HG02623 (cell line): ENCODE measurements at regions not wholly inside any gene's neighbourhood (a gene's known extent, or its start where the extent isn't known, plus 50 kb on each side); places are given as distances from the start of the nearest gene placed in this dataset.

ENCODE experiments used
- ATAC-seq: cut with Tn5 transposase; IDR thresholded peaks from one replicate; pipeline ENCODE4 v1.9.1; 2021; ENCODE audit warnings: moderate library complexity; ENCODE audit not compliant: unreplicated experiment

GRCh38 chr16:9503251-9503984 is 412.0 kb downstream of the HAPSTR1 start:
- no peak for ATAC-seq

DNA sequence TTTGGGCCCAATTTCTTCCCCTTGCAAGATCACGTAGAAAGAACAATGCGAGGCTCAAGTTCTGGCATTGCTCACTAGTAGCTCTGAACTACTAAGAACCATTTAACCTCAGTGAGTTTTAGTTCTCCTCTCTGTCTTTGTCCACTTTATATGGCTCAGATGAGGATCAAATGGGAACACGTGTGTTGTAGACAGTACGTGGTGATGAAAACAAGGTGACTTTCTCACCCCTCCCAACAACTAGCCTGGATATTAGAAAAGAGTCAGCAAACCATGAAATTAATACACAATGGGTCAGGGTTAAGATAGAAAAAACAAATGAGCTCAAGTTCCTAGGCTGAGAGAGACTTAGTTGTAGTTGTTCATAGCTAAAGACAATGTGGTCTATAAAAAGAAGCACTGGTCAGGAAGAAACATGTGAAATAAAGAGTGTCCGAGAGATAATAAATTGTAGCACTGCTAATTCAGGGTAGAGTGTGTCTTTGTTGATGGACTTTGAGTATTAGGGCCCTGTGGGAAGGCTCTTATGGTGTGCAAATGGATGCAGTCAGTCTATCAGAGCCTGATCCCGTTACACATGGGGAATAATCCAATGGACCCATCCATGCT is 417.0 kb downstream of the HAPSTR1 start:
- no peak for ATAC-seq

DNA sequence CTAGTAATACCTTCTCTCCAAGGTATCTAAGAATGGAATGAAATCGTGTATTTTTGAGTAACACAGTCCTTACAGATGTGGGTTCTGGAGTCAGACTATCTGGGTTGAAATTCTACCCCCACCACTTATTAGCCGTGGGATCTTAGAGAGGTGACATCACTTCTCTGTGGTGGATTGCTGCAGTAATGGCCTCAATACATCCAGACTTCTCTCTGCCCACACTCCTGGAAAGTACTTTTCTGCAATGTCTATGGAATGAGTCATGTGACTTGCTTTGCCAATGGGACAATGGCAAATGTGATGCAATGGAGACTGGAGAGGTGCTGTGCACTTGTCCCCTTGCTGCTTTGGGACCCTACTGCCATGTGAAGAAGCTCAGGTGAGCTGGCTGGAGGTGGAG is 418.2 kb downstream of the HAPSTR1 start:
- no peak for ATAC-seq

GRCh38 chr16:9511389-9511788 is 419.9 kb downstream of the HAPSTR1 start:
- no peak for ATAC-seq

GRCh38 chr16:9516444-9516843 is 425.0 kb downstream of the HAPSTR1 start:
- ATAC-seq, result no peak

DNA sequence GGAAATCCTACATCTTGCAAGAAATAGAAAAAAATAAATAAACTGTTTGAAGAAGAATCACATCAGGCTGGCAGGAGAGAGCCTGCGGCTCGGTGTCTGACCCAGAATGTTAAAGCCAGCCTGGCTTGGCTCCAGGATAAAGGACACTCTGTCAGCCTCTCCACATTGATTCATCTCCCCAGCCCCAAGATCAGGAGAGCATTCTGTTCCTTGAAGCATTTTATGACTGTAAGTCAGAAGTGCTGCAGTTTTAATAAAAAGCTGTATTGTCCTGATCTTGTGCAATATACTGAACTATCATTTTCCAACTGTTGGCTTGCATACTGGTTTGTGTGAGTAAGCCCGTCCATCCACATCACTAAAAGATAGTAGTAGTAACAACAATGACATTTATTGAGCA is 426.6 kb downstream of the HAPSTR1 start:
- no peak for ATAC-seq

DNA sequence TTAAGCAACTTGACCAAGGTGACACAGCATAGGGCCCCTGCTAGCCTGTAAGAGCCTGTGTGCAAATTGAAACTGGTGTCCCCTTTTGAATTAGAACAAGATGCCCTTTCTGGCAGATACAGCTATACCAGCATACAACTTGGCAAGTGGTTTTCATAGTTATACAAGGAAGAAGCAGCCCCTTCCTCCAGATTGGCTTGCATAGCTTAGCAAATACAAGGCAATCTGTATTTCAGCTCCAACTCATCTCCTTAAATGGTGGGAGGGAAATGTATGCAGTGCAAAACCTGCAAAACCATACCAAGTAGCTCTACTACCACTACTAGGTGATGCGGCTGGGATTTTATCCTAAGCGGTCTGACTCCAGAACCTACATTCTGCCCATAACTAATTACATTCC is 427.1 kb downstream of the HAPSTR1 start:
- no peak for ATAC-seq

- ATAC-seq, result no peak
Measured at GRCh38 chr16:9521749-9522370, 430.4 kb downstream of the HAPSTR1 start.

DNA sequence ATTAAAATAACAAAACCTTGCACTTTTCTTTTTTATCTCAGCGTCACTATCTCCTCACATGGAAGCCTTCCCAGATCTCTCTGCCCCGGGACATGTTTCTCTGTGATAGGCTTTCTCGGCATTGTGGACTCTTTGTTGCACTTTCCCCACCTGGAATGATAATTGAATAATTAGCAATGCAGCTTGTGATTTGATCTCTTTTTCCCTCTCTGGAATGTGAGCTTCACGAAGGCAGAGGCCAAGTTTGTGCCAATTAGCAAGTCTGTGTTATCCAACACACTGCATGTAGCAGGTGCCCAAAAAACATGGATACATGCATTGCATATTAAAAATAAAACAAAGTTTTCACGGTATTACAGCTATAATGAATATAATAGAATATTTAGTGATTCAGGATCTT is 431.2 kb downstream of the HAPSTR1 start:
- ATAC-seq, result no peak

GRCh38 chr16:9523994-9524393 is 432.6 kb downstream of the HAPSTR1 start:
- no peak for ATAC-seq

DNA sequence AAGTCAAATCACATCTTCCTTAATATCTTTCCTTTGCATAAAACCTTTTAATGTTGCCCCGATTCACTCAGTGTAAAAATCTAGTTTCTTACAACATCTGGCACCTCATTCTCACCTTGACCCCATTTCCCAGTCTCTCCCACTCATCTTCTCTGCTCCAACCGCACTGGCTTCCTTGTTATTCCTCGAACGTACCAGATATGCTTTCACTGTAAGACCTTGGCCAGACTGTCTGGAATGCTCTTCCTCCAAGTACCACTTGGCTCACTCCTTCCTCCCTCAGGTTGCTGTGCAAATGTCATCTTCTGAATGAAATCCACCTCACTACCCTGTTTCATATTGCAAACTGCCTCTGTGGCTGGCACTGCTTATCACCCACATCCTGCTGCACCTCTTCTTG is 433.6 kb downstream of the HAPSTR1 start:
- no peak for ATAC-seq

DNA sequence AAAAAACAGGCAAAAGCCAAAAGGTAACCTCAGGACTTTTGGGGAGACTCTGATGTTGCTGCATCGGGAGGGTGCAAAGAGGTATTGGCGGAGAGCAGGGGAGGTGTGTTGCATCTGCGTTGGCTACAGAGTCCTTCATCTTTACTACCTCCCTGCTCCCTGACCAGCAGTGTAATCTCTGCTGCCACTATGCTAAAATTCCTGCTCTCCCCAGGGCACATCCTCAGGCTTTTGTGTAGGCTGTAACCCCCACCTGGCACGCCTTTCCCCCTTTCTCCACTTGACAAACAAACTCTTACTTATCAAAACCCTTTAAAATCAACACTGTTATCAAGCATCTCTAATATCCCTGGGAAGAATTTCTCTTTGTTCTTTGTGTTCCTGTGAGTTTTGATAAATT is 435.3 kb downstream of the HAPSTR1 start:
- ATAC-seq, result no peak

- no peak for ATAC-seq
Measured at GRCh38 chr16:9527976-9528375, 436.5 kb downstream of the HAPSTR1 start.

GRCh38 chr16:9528511-9529079 is 437.2 kb downstream of the HAPSTR1 start:
- no peak for ATAC-seq

DNA sequence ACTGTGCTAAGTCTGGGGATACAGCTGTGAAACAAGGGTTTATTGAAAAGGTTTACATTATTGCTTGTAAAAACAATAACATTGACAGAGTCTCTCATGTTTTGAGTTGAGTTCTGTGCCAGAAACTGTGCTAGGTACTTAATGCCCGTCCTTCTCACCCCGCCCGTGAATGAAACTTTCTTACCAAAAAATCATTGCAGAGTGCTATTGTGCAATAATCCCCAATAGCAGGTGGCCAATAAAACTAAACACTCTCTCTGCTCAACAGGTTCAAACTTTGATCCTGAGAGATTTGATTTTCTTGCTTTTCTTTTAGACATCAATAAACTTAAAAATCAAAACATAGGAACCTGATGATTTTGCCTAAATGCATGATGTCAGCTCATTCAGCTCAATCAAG is 441.6 kb downstream of the HAPSTR1 start:
- no peak for ATAC-seq

DNA sequence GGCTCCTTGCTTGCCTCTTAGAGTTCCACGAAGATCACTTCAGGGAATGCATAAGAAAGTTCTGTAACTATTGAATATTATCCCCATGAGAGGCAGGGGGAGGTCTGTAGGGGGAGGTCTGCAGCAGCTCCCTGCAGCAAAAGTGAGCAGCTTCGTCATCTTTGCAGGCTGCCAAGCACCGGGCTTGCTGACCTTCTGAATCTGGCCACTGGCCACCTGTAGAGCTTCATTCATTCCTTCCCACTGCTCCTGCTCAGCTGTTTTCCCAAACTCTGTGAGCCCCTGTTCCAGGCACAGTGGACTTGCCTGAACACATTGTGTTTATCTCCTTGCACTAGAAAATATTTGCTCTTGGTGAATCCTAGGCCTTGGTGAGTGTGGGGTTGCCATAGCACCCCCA is 443.3 kb downstream of the HAPSTR1 start:
- ATAC-seq, result no peak

GRCh38 chr16:9536905-9537304 is 445.5 kb downstream of the HAPSTR1 start:
- no peak for ATAC-seq

GRCh38 chr16:9539346-9539745 is 447.9 kb downstream of the HAPSTR1 start:
- no peak for ATAC-seq

- ATAC-seq, result no peak
Measured at GRCh38 chr16:9541723-9542122, 450.3 kb downstream of the HAPSTR1 start.

DNA sequence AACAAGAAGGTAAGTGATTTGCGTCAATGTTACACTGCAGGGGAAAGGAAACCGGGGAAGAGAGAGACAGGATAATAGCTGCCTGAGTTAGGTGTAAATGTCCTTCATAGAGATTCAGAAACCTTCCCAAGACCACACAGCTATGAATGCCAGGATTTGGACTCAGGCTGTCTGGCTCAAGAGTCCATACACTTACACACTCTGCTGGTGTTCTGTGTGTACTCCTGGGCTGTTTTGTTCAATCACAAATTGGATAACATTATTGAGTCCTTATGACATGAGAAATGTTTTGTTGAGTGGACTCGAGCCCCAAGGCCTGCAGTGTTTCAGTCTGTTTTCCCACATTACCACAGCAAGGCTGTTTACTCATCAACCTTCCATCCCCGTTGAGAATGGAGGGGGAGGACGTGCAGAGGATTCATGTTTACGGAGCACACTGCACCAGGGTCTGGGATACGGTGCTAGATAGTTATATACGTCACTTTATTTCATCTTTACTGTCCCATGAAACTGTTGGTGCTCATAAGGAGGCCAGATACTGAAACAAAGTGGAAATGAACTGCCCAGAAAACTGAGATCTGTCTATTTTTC is 450.8 kb downstream of the HAPSTR1 start:
- ATAC-seq, result no peak

DNA sequence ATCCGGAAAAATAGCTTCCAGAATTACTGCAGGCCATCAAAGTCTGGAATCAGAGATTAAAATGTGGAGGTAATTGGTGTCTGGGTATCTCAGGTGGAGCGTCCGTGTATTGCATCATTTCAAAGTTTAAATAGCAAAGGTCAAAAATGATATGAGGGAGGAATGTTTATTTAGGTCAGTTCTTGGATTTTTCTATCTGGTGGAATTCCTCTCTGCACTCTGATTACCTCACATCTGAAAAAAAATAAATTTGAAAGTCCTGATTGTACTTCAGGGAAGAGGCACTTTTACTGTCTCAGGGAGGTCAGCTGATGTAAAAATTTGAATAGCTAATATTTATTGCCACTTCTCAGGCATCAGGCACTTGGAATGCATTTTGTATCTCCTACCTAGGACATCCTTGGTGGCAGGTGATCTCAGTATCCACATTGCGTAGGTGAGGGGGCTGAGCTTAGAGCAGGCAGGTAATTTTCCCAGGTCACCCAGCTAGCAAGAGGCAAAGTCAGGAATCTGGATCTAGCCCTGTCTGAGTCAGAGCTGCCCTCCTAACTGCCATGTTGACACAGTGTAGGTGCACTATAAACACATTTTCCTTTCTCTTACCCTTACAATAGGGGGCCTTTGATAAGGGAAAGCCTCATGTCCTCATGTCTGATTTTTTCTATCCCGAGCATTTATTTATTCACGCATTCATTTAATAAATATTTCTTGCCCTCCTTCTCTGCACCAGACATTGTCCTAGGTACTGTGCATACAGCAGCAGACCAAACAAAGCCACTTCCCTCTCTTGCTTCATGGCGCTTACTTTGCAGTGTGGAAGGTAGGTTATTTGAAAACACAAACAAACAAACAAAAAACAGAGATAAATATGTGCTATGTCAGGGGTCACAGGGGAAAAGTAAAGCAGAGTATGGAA is 454.3 kb downstream of the HAPSTR1 start:
- ATAC-seq, result no peak
